ENCODE measurements at regions not wholly inside any gene's neighbourhood (a gene's known extent, or its start where the extent isn't known, plus 50 kb on each side); places are given as distances from the start of the nearest gene placed in this dataset.

- DNase-seq: no peak
Measured at GRCh38 chr13:27014406-27015359, 156.9 kb downstream of the USP12 start.

- no peak for DNase-seq
Measured at GRCh38 chr13:27012482-27013197, 159.0 kb downstream of the USP12 start.

- no peak for DNase-seq
Measured at GRCh38 chr13:27011661-27012060, 159.9 kb downstream of the USP12 start.

- DNase-seq: no peak
Measured at GRCh38 chr13:27008733-27009132, 162.9 kb downstream of the USP12 start.

GRCh38 chr13:27007166-27007565 is 164.4 kb downstream of the USP12 start:
- DNase-seq: peak in 32 of 58 donors; percentile 12 to 62 (median 34)

GRCh38 chr13:27006519-27007161 is 165.0 kb downstream of the USP12 start:
- DNase-seq: peak in 49 of 58 donors; percentile 9 to 69 (median 44)

GRCh38 chr13:27005976-27006518 is 165.6 kb downstream of the USP12 start:
- peak in 4 of 58 donors; percentile 41 to 55 (median 50) for DNase-seq

- DNase-seq: peak in 51 of 58 donors; percentile 6 to 83 (median 44)
Measured at GRCh38 chr13:27005556-27005955, 166.1 kb downstream of the USP12 start.

GRCh38 chr13:27004866-27005265 is 166.7 kb downstream of the USP12 start:
- DNase-seq: no peak

- no peak for DNase-seq
Measured at GRCh38 chr13:27004326-27004725, 167.3 kb downstream of the USP12 start.

- DNase-seq: no peak
Measured at GRCh38 chr13:27001705-27002104, 169.9 kb downstream of the USP12 start.

- DNase-seq: no peak
Measured at GRCh38 chr13:27000686-27001085, 170.9 kb downstream of the USP12 start.

GRCh38 chr13:26999499-26999898 is 172.1 kb downstream of the USP12 start:
- DNase-seq: no peak

GRCh38 chr13:26998292-26998691 is 173.3 kb downstream of the USP12 start:
- no peak for DNase-seq

GRCh38 chr13:26996965-26997752 is 174.5 kb downstream of the USP12 start:
- DNase-seq: no peak

- DNase-seq: no peak
Measured at GRCh38 chr13:26995159-26995558, 176.5 kb downstream of the USP12 start.

GRCh38 chr13:26993780-26994179 is 177.8 kb downstream of the USP12 start:
- DNase-seq: no peak

GRCh38 chr13:26992951-26993719 is 178.5 kb downstream of the USP12 start:
- DNase-seq: no peak

- DNase-seq: peak in 48 of 58 donors; percentile 3 to 80 (median 44)
Measured at GRCh38 chr13:26991508-26992181, 180.0 kb downstream of the USP12 start.

Data from anterior cingulate cortex (tissue), 58 donors.